CD4-positive, alpha-beta T cell (primary cell): ENCODE measurements at regions not wholly inside any gene's neighbourhood (a gene's known extent, or its start where the extent isn't known, plus 50 kb on each side); places are given as distances from the start of the nearest gene placed in this dataset.

Source experiments
- ATAC-seq: fragments of 200-7000 bp; cut with Tn5 transposase; one replicate; pipeline ENCODE4 v1.10.0; 2022; ENCODE audit warnings: mild to moderate bottlenecking; ENCODE audit not compliant: poor library complexity
- CTCF ChIA-PET: fragments of 350-600 bp; sonication (Branson Sonifier 250); formaldehyde crosslinking; loops from one replicate; lab custom pipeline; 2021; ENCODE audit warnings: antibody characterized with exemption, inconsistent platforms; lab: Charles Lee
- POLR2A ChIA-PET: fragments of 350-600 bp; sonication (Branson Sonifier 250); formaldehyde crosslinking; loops from one replicate; lab custom pipeline; 2021; ENCODE audit warnings: antibody characterized with exemption, inconsistent platforms; lab: Charles Lee
- DNase-seq, 14 experiments: peaks; one replicate each; pipeline ENCODE4 v3.0.0-alpha.2; 2013 to 2020; ENCODE audit warnings: mixed read lengths in 2 of 14
- H3K27ac ChIP-seq, 2 donors: one replicate each; pipeline versions ENCODE4 v1.5.1 to v1.7.0; 2013; ENCODE audit warnings: low read length in 2 of 2, low read depth in 1 of 2, mild to moderate bottlenecking in 1 of 2
- H3K27me3 ChIP-seq, 2 experiments: 1 replicate in 1 of 2; 2 replicates in 1 of 2; pipeline versions ENCODE4 v1.6.1 to v1.7.0; 2013; ENCODE audit warnings: low read length in 2 of 2, control low read depth in 1 of 2, mild to moderate bottlenecking in 1 of 2, moderate library complexity in 1 of 2; ENCODE audit not compliant: insufficient read depth in 2 of 2, control insufficient read depth in 1 of 2
- H3K36me3 ChIP-seq: one replicate; pipeline ENCODE4 v1.6.1; 2013; ENCODE audit warnings: low read length, control low read depth; ENCODE audit not compliant: insufficient read depth
- H3K4me1 ChIP-seq: one replicate; pipeline ENCODE4 v1.6.1; 2013; ENCODE audit warnings: low read length, control low read depth; ENCODE audit not compliant: insufficient read depth
- H3K4me3 ChIP-seq: one replicate; pipeline ENCODE4 v1.5.1; 2013; ENCODE audit warnings: mild to moderate bottlenecking, low read length, moderate library complexity
- H3K9me3 ChIP-seq, 2 experiments: 1 replicate in 1 of 2; 2 replicates in 1 of 2; pipeline versions ENCODE4 v1.6.1 to v1.7.0; 2013; ENCODE audit warnings: low read length in 2 of 2, mild to moderate bottlenecking in 2 of 2, control low read depth in 1 of 2, moderate library complexity in 1 of 2; ENCODE audit not compliant: control insufficient read depth in 1 of 2, insufficient read depth in 1 of 2
- H3K27ac Mint-ChIP-seq: one replicate; pipeline ENCODE4 v1.8.0; 2020; ENCODE audit warnings: mixed read lengths
- H3K27me3 Mint-ChIP-seq: one replicate; pipeline ENCODE4 v1.8.0; 2021; ENCODE audit warnings: mixed read lengths
- H3K36me3 Mint-ChIP-seq: one replicate; pipeline ENCODE4 v1.8.0; 2021; ENCODE audit warnings: low read depth, mixed read lengths
- H3K4me1 Mint-ChIP-seq: one replicate; pipeline ENCODE4 v1.8.0; 2021; ENCODE audit warnings: low read depth, mixed read lengths
- H3K4me3 Mint-ChIP-seq: one replicate; pipeline ENCODE4 v1.8.0; 2020; ENCODE audit warnings: mild to moderate bottlenecking, mixed read lengths
- H3K9me3 Mint-ChIP-seq: one replicate; pipeline ENCODE4 v1.8.0; 2020; ENCODE audit warnings: mixed read lengths
- intact Hi-C, 2 experiments: fragments of 100-400 bp; cut with DNase I in 1 of 2; cut with micrococcal nuclease in 1 of 2; formaldehyde crosslinking; loops; one replicate each; pipeline versions ENCODE4 v1.15.1 to v1.9.0; 2023 to 2025; cut with DNase I, micrococcal nuclease
- TF ChIP-seq, protein P1 (sequence below): fragments of 200-600 bp; IDR thresholded peaks from one replicate; pipeline ENCODE4 v1.8.0; 2022; ENCODE audit warnings: antibody characterized with exemption, mild to moderate bottlenecking

- DNase-seq: no peak
- Mint-ChIP-seq H3K4me1 (no peaks in the 10 kb centered on the region), H3K36me3 (no peaks in the 10 kb centered on the region), H3K4me3 (no peak overlapping the region), H3K27ac (no peak overlapping the region), H3K27me3 (peaks cover under 1% of the 10 kb centered on the region), H3K9me3 (no peaks in the 10 kb centered on the region)
- ChIA-PET CTCF (no interaction called here), POLR2A (no interaction called here)
- intact Hi-C loops: no loop called here
- Histone ChIP-seq H3K4me3 (no peak overlapping the region), H3K27ac (no peak overlapping the region), H3K27me3 (no peaks in the 10 kb centered on the region), H3K4me1 (no peaks in the 10 kb centered on the region), H3K36me3 (no peaks in the 10 kb centered on the region), H3K9me3 (peaks cover 0 to 3% of the 10 kb centered on the region in 2 experiments)
- ATAC-seq: no peak
- TF ChIP-seq, protein P1, sequence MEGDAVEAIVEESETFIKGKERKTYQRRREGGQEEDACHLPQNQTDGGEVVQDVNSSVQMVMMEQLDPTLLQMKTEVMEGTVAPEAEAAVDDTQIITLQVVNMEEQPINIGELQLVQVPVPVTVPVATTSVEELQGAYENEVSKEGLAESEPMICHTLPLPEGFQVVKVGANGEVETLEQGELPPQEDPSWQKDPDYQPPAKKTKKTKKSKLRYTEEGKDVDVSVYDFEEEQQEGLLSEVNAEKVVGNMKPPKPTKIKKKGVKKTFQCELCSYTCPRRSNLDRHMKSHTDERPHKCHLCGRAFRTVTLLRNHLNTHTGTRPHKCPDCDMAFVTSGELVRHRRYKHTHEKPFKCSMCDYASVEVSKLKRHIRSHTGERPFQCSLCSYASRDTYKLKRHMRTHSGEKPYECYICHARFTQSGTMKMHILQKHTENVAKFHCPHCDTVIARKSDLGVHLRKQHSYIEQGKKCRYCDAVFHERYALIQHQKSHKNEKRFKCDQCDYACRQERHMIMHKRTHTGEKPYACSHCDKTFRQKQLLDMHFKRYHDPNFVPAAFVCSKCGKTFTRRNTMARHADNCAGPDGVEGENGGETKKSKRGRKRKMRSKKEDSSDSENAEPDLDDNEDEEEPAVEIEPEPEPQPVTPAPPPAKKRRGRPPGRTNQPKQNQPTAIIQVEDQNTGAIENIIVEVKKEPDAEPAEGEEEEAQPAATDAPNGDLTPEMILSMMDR: no peak
Observed at GRCh38 chr7:42621543-42622219, 290.2 kb downstream of the C7orf25 start.

DNA sequence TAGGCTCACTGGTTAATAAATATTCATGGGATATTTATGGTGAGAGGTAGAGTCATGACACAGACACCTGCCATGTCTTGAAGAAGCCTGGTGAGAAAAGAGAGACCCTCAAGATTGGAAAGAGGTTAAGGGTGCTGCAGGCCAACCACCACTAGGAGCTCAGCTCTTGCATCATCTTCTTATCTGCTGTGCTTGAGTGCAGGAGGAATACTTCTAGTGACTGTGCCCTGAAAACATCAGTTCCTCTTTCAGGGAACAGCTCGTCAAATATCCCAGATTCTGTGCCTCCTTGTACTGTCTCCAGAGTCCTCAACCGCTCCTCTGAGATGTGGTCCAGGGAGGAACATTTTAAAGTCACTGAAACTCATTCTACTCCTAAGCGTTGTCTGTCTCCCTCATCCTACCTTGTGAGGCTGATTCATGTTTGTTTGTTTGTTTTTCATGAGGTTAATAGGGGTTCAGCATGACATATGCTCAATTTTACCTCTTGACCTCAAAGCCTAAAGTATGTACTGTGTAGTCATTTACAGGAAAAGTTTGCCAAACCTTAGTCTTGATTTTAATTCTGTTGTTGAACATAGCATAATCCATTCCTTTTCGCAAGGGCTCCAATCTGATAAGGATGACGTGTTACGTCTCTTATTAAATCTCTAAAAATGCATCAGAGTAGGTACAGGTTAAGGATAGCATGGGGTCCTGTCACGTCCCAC, 293.1 kb downstream of the C7orf25 start:
- Mint-ChIP-seq H3K4me1 (no peaks in the 10 kb centered on the region), H3K4me3 (no peak overlapping the region), H3K9me3 (no peaks in the 10 kb centered on the region), H3K36me3 (no peaks in the 10 kb centered on the region), H3K27me3 (peaks cover 5% of the 10 kb centered on the region), H3K27ac (no peak overlapping the region)
- Histone ChIP-seq H3K9me3 (peaks cover 0 to 7% of the 10 kb centered on the region in 2 experiments), H3K4me1 (no peaks in the 10 kb centered on the region), H3K36me3 (no peaks in the 10 kb centered on the region), H3K27ac (no peak overlapping the region), H3K27me3 (no peaks in the 10 kb centered on the region), H3K4me3 (no peak overlapping the region)
- CTCF ChIA-PET: no interaction called here
- TF ChIP-seq, protein P1: no peak
- intact Hi-C loops: no loop called here
- POLR2A ChIA-PET: no interaction called here
- ATAC-seq (no peak), DNase-seq (no peak)

GRCh38 chr7:42617806-42618457, 293.9 kb downstream of the C7orf25 start:
- Histone ChIP-seq H3K27me3 (no peaks in the 10 kb centered on the region), H3K4me1 (no peaks in the 10 kb centered on the region), H3K36me3 (no peaks in the 10 kb centered on the region), H3K4me3 (no peak overlapping the region), H3K27ac (no peak overlapping the region), H3K9me3 (peaks cover 0 to 7% of the 10 kb centered on the region in 2 experiments)
- Mint-ChIP-seq H3K27ac (no peak overlapping the region), H3K36me3 (no peaks in the 10 kb centered on the region), H3K27me3 (peaks cover 5% of the 10 kb centered on the region), H3K9me3 (no peaks in the 10 kb centered on the region), H3K4me3 (no peak overlapping the region), H3K4me1 (no peaks in the 10 kb centered on the region)
- intact Hi-C loops: no loop called here
- ATAC-seq (no peak), DNase-seq (no peak)
- TF ChIP-seq, protein P1: no peak
- ChIA-PET CTCF (no interaction called here), POLR2A (no interaction called here)
